ENCODE measurements at regions not wholly inside any gene's neighbourhood (a gene's known extent, or its start where the extent isn't known, plus 50 kb on each side); places are given as distances from the start of the nearest gene placed in this dataset.

DNA sequence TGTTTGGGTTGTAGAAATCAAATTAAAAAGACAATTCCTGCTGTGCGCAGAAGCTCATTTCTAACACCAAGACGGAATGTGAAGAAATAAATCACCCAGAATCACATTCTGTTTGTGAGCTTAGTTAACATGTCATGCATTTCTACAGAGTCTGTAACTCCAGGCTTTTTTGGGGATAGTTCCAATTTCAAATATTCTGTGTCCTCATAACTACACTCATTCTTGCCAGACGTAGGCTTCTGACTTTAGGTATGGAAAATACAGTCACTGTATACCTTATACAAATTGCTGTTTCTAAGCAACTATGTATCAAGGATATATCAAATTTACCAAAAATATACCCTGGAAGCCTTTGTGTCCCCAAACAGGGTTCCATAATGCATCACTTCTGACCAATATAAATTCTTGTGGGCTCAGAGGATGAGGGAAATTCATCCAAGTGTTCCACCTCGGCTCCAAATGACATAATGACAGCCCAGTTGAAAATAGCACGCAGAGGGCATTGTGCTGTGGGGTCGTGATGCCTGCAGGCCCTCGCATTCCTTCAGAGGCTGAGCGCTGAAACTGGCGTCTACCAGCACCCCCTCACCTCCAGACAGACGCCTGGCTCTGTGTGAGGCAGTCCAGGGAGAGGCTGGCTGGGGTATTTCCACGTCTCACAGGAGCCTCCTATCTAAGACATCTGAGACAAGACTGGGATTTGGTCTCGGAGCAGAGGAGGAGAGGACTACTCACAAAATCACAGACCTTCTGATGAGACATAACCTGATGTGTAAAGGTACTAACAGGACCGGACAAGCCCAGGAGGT, 79.8 kb downstream of the KLF4 start:
- TF ChIP-seq, protein P1, sequence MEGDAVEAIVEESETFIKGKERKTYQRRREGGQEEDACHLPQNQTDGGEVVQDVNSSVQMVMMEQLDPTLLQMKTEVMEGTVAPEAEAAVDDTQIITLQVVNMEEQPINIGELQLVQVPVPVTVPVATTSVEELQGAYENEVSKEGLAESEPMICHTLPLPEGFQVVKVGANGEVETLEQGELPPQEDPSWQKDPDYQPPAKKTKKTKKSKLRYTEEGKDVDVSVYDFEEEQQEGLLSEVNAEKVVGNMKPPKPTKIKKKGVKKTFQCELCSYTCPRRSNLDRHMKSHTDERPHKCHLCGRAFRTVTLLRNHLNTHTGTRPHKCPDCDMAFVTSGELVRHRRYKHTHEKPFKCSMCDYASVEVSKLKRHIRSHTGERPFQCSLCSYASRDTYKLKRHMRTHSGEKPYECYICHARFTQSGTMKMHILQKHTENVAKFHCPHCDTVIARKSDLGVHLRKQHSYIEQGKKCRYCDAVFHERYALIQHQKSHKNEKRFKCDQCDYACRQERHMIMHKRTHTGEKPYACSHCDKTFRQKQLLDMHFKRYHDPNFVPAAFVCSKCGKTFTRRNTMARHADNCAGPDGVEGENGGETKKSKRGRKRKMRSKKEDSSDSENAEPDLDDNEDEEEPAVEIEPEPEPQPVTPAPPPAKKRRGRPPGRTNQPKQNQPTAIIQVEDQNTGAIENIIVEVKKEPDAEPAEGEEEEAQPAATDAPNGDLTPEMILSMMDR (conservative IDR thresholded peaks at IDR 0.05; ENCODE audit: low read depth, low read length): no peak
- TF ChIP-seq EZH2 (IDR thresholded peaks at IDR 0.05; ENCODE audit: borderline replicate concordance, low read depth, low read length, poor library complexity, severe bottlenecking): no peak
